Tibial artery (tissue), 4 donors: ENCODE measurements at regions not wholly inside any gene's neighbourhood (a gene's known extent, or its start where the extent isn't known, plus 50 kb on each side); places are given as distances from the start of the nearest gene placed in this dataset.

ENCODE experiments used
- DNase-seq, 2 donors: peaks; one replicate each; pipeline ENCODE4 v3.0.0-alpha.2; 2019
- H3K27ac ChIP-seq, 2 donors: fragments of 200-600 bp; sonication (generic) in 1 of 2; 1 replicate in 1 of 2; 2 replicates in 1 of 2; pipeline ENCODE4 v1.5.1; 2018 to 2019; ENCODE audit warnings: mild to moderate bottlenecking in 1 of 2
- H3K27me3 ChIP-seq, 2 donors: fragments of 200-600 bp; sonication (generic) in 1 of 2; one replicate each; pipeline versions ENCODE4 v1.5.1 to v1.6.0; 2016 to 2019
- H3K36me3 ChIP-seq, 3 donors: fragments of 200-600 bp; sonication (generic) in 2 of 3; one replicate each; pipeline ENCODE4 v1.5.1; 2016 to 2019; ENCODE audit warnings: mild to moderate bottlenecking in 2 of 3
- H3K4me1 ChIP-seq, 4 donors: fragments of 200-600 bp; sonication (generic) in 2 of 4; 1 replicate in 3 of 4; 2 replicates in 1 of 4; pipeline ENCODE4 v1.5.1; 2016 to 2019
- H3K4me3 ChIP-seq, 2 donors: fragments of 200-600 bp; sonication (generic) in 1 of 2; 1 replicate in 1 of 2; 2 replicates in 1 of 2; pipeline ENCODE4 v1.5.1; 2018 to 2019; ENCODE audit warnings: mild to moderate bottlenecking in 2 of 2
- H3K9me3 ChIP-seq, 3 donors: fragments of 200-600 bp; sonication (generic) in 1 of 3; one replicate each; pipeline ENCODE4 v1.5.1; 2016 to 2019
- CTCF ChIP-seq, 2 experiments: fragments of 200-600 bp in 1 of 2; fragments of 450-650 bp in 1 of 2; IDR thresholded peaks; one replicate each; pipeline ENCODE4 v1.5.1; 2017 to 2019; ENCODE audit warnings: antibody characterized with exemption in 2 of 2, mild to moderate bottlenecking in 1 of 2, moderate library complexity in 1 of 2
- intact Hi-C: fragments of 100-400 bp; cut with DNase I; formaldehyde crosslinking; loops from one replicate; pipeline ENCODE4 v1.15.0; 2023; ENCODE audit warnings: low total_unique reads

- H3K27ac ChIP-seq, result no peak overlapping the region
- no peaks in the 10 kb centered on the region for H3K36me3 ChIP-seq
- no peaks in the 10 kb centered on the region for H3K9me3 ChIP-seq
- H3K4me3 ChIP-seq, result no peak overlapping the region
- no peaks in the 10 kb centered on the region for H3K27me3 ChIP-seq
- DNase-seq, result no peak
- intact Hi-C loops, result no loop called here
- TF ChIP-seq CTCF (IDR thresholded peaks at IDR 0.05), result no peak
- H3K4me1 ChIP-seq, result no peaks in the 10 kb centered on the region
Observed at GRCh38 chr21:24055696-24056095, 1551.6 kb downstream of the MRPL39 start.

- Histone ChIP-seq H3K4me3 (no peak overlapping the region), H3K4me1 (peaks cover 0 to 11% (median 2%) of the 10 kb centered on the region in 4 donors), H3K36me3 (no peaks in the 10 kb centered on the region), H3K27me3 (no peaks in the 10 kb centered on the region), H3K9me3 (no peaks in the 10 kb centered on the region), H3K27ac (no peak overlapping the region)
- no peak for DNase-seq
- intact Hi-C loops, result no loop called here
- no peak for TF ChIP-seq CTCF (IDR thresholded peaks at IDR 0.05)
Observed at GRCh38 chr21:24050231-24050630, 1557.0 kb downstream of the MRPL39 start.

- no peak overlapping the region for H3K4me3 ChIP-seq
- no peaks in the 10 kb centered on the region for H3K27me3 ChIP-seq
- no peak for TF ChIP-seq CTCF (IDR thresholded peaks at IDR 0.05)
- H3K27ac ChIP-seq, result no peak overlapping the region
- no peaks in the 10 kb centered on the region for H3K9me3 ChIP-seq
- no peak for DNase-seq
- no peaks in the 10 kb centered on the region for H3K36me3 ChIP-seq
- peaks cover 0 to 12% (median 2%) of the 10 kb centered on the region in 4 donors for H3K4me1 ChIP-seq
- intact Hi-C loops, result no loop called here
Observed at GRCh38 chr21:24046829-24047443, 1560.3 kb downstream of the MRPL39 start.

GRCh38 chr21:24045775-24046215, 1561.5 kb downstream of the MRPL39 start:
- H3K4me3 ChIP-seq, result no peak overlapping the region
- no peak for TF ChIP-seq CTCF (IDR thresholded peaks at IDR 0.05)
- peaks cover 0 to 12% (median 2%) of the 10 kb centered on the region in 4 donors for H3K4me1 ChIP-seq
- DNase-seq, result peak; percentile 65 to 73
- H3K27ac ChIP-seq, result no peak overlapping the region
- no peaks in the 10 kb centered on the region for H3K27me3 ChIP-seq
- no peaks in the 10 kb centered on the region for H3K9me3 ChIP-seq
- H3K36me3 ChIP-seq, result no peaks in the 10 kb centered on the region
- intact Hi-C loops, result no loop called here

- no peak for TF ChIP-seq CTCF (IDR thresholded peaks at IDR 0.05)
- DNase-seq, result no peak
- intact Hi-C loops, result no loop called here
Observed at GRCh38 chr21:24045373-24045772, 1561.9 kb downstream of the MRPL39 start.

More at GRCh38 chr21:24045373-24045772, 1561.9 kb downstream of the MRPL39 start:
- H3K9me3 ChIP-seq, result no peaks in the 10 kb centered on the region
- peaks cover 0 to 12% (median 2%) of the 10 kb centered on the region in 4 donors for H3K4me1 ChIP-seq
- H3K36me3 ChIP-seq, result no peaks in the 10 kb centered on the region
- no peaks in the 10 kb centered on the region for H3K27me3 ChIP-seq
- H3K4me3 ChIP-seq, result no peak overlapping the region
- no peak overlapping the region for H3K27ac ChIP-seq
